OCI-LY7 (cell line): ENCODE measurements at regions not wholly inside any gene's neighbourhood (a gene's known extent, or its start where the extent isn't known, plus 50 kb on each side); places are given as distances from the start of the nearest gene placed in this dataset.

Source experiments
- EZH2phosphoT487 ChIP-seq: fragments of 200-600 bp; sonication (generic); IDR thresholded peaks from 2 replicates; pipeline ENCODE4 v1.6.1; 2018; ENCODE audit warnings: low read depth, borderline replicate concordance, mild to moderate bottlenecking, mixed run types, antibody characterized with exemption, low read length, moderate library complexity, mixed read lengths
- TF ChIP-seq, protein P1 (sequence below): fragments of 200-600 bp; sonication (generic); conservative IDR thresholded peaks from 2 replicates; pipeline ENCODE4 v1.5.1; 2014; ENCODE audit warnings: mild to moderate bottlenecking, antibody characterized with exemption, low read length, moderate library complexity, mixed read lengths

- TF ChIP-seq, protein P1, sequence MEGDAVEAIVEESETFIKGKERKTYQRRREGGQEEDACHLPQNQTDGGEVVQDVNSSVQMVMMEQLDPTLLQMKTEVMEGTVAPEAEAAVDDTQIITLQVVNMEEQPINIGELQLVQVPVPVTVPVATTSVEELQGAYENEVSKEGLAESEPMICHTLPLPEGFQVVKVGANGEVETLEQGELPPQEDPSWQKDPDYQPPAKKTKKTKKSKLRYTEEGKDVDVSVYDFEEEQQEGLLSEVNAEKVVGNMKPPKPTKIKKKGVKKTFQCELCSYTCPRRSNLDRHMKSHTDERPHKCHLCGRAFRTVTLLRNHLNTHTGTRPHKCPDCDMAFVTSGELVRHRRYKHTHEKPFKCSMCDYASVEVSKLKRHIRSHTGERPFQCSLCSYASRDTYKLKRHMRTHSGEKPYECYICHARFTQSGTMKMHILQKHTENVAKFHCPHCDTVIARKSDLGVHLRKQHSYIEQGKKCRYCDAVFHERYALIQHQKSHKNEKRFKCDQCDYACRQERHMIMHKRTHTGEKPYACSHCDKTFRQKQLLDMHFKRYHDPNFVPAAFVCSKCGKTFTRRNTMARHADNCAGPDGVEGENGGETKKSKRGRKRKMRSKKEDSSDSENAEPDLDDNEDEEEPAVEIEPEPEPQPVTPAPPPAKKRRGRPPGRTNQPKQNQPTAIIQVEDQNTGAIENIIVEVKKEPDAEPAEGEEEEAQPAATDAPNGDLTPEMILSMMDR = no peak
- TF ChIP-seq EZH2phosphoT487 = no peak
Measured at GRCh38 chr10:9792181-9792580, 1225.5 kb upstream of the CELF2 start.
